ENCODE measurements at regions not wholly inside any gene's neighbourhood (a gene's known extent, or its start where the extent isn't known, plus 50 kb on each side); places are given as distances from the start of the nearest gene placed in this dataset.
A peak's percentile ranks its signal among the peaks of the same experiment; 100 is the strongest.

- Histone ChIP-seq H2AK5ac (ENCODE audit: insufficient read length, low read length) (no peak overlapping the region), H3K23ac (ENCODE audit: insufficient read length, low read depth, low read length) (no peak overlapping the region), H2BK20ac (ENCODE audit: low read depth, low read length, poor library complexity, severe bottlenecking) (no peak overlapping the region), H2AFZ (ENCODE audit: low read length) (no peak overlapping the region), H3K18ac (ENCODE audit: insufficient read length, low read depth, low read length) (no peak overlapping the region), H3K79me2 (ENCODE audit: insufficient read depth, low read length) (no peaks in the 10 kb centered on the region), H2BK5ac (ENCODE audit: insufficient read length, low read length) (no peak overlapping the region), H4K5ac (ENCODE audit: insufficient read length, low read depth, low read length) (no peak overlapping the region), H4K8ac (replicated peaks; ENCODE audit: insufficient read length, low read depth, low read length) (no peak overlapping the region), H3K27ac (ENCODE audit: insufficient read length, low read depth, low read length) (no peak overlapping the region), H3K23me2 (ENCODE audit: insufficient read length, low read depth, low read length, poor library complexity, severe bottlenecking) (no peaks in the 10 kb centered on the region), H3K9me3 (ENCODE audit: control insufficient read depth, low read depth, low read length) (no peaks in the 10 kb centered on the region), H2BK15ac (ENCODE audit: low read depth, low read length) (no peak overlapping the region), H3T11ph (ENCODE audit: low read length) (no peak overlapping the region), H3K14ac (ENCODE audit: insufficient read depth, low read length) (no peak overlapping the region), H4K91ac (ENCODE audit: insufficient read length, low read depth, low read length) (no peak overlapping the region), H3K4ac (ENCODE audit: low read depth, low read length) (no peak overlapping the region), H2BK120ac (ENCODE audit: low read depth, low read length, poor library complexity, severe bottlenecking) (no peak overlapping the region), H3K4me2 (ENCODE audit: insufficient read depth, insufficient read length, low read length) (no peak overlapping the region), H3K27me3 (ENCODE audit: insufficient read depth, low read length) (no peaks in the 10 kb centered on the region), H3K79me1 (ENCODE audit: insufficient read depth, low read depth, low read length, poor library complexity, severe bottlenecking) (no peaks in the 10 kb centered on the region), H2BK12ac (ENCODE audit: insufficient read length, low read depth, low read length) (no peak overlapping the region), H3K4me1 (ENCODE audit: insufficient read depth, low read length) (no peaks in the 10 kb centered on the region; the same call in 1 of the 2 replicates), H4K20me1 (ENCODE audit: control insufficient read depth, insufficient read depth, insufficient read length) (no peaks in the 10 kb centered on the region), H3K9ac (ENCODE audit: extremely low read depth, insufficient read length, low read length) (no peak overlapping the region), H3K56ac (ENCODE audit: insufficient read length, low read depth, low read length) (no peak overlapping the region)
- Mint-ChIP-seq H3K36me3 (ENCODE audit: insufficient read depth in 1 of 3, low read depth in 3 of 3) (no peaks in the 10 kb centered on the region; a peak in 2 of 7 replicates), H3K27ac (peak overlapping the region; percentile 47 to 84 (median 55); a peak in 4 of 7 replicates), H3K27me3 (ENCODE audit: low read depth) (no peaks in the 10 kb centered on the region), H3K4me3 (no peak overlapping the region), H3K4me1 (peaks cover 18 to 19% of the 10 kb centered on the region in 2 experiments), H3K9me3 (peaks cover 0 to 1% of the 10 kb centered on the region in 2 experiments; a peak in 1 of 5 replicates)
- no peak for DNase-seq
- TF ChIP-seq, protein P1, sequence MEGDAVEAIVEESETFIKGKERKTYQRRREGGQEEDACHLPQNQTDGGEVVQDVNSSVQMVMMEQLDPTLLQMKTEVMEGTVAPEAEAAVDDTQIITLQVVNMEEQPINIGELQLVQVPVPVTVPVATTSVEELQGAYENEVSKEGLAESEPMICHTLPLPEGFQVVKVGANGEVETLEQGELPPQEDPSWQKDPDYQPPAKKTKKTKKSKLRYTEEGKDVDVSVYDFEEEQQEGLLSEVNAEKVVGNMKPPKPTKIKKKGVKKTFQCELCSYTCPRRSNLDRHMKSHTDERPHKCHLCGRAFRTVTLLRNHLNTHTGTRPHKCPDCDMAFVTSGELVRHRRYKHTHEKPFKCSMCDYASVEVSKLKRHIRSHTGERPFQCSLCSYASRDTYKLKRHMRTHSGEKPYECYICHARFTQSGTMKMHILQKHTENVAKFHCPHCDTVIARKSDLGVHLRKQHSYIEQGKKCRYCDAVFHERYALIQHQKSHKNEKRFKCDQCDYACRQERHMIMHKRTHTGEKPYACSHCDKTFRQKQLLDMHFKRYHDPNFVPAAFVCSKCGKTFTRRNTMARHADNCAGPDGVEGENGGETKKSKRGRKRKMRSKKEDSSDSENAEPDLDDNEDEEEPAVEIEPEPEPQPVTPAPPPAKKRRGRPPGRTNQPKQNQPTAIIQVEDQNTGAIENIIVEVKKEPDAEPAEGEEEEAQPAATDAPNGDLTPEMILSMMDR (conservative IDR thresholded peaks at IDR 0.05): no peak
- WGBS (ENCODE audit: extremely low coverage, insufficient read length, low lambda C conversion rate): no CpG with 5 or more reads among the region's 2 CpGs
Measured at GRCh38 chr5:104494083-104494482, 931.5 kb upstream of the NUDT12 start.
